Daoy (cell line): ENCODE measurements at regions not wholly inside any gene's neighbourhood (a gene's known extent, or its start where the extent isn't known, plus 50 kb on each side); places are given as distances from the start of the nearest gene placed in this dataset.
A peak's percentile ranks its signal among the peaks of the same experiment; 100 is the strongest.
"Not testable (repeated sequence)": the region's sequence is repeated elsewhere in the genome, so short reads cannot be mapped to it uniquely, and the experiment has no call there.

Experiments used
- DNase-seq: peaks from one replicate; pipeline ENCODE4 v3.0.0-alpha.2; 2015; ENCODE audit warnings: low read depth

DNA sequence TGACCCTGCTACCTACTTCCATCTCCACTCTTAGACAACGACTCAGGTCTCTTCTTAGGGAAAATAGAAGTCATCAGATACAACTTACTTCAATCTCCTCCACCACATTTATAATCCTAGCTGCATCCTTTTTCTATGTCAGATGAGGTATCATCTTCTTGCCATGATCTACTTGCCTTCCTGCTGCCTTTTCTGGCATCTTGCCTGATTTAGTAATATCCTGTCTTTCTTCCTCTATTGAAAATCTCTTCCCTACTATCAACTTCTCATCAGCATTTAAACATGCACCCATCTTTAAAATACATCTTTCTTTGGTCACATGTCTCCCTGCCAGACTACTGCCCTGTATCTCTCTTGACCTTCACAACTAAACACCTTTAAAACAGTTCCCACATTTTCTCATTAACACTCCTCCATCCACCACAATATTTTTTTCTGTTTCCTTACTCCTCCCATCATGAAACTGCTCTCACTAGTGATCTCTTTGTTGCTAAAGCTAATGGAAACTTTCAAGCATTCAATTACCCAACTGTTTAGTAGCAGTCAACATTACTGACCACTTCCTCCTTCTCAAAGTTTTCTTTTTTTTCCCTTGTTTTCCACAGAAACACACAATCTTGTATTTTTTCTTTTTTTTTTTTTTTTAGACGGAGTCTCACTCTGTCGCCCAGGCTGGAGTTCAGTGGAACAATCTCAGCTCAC, 100.8 kb upstream of the CXorf66 start:
- DNase-seq, result no peak

DNA sequence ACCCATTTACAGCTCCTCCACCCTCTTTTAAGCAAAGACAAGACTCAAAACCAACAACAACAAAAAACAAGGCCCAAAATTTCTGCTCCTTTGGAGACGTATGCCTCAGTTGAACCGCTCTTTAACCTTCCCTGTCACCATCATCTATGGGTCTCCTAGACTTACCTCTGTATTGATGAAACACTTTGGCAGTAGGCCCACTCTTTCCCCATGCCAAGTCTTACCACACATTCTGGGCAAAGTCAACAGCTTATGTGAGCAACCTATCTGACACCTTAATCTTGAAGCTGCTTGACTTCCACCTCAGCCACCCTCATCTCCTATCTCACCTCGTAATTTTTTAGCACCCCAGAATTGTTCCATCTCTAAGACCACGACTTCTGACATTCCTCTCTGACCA, 99.7 kb upstream of the CXorf66 start:
- DNase-seq, result no peak

DNA sequence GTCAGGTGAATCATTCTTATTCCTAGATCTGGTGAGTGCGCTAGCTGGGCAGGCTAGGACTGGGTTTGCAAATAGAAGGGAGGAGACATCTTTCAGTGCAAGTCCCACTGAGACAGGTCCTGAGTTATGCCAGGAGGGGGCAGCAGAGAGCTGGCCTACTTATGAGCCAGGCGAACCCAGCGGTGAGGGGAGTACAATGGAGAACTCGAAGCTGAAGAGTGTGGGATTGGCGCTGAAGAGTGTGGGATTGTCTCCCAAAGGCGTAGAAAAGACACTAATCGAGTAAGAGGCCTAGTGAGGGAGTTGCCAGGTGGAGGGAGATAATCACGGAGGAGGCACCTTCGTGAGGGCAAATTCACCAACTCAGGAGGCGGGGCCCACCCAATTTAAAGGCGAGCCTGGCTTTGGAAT, 91.7 kb upstream of the CXorf66 start:
- peak; percentile 68 for DNase-seq

DNA sequence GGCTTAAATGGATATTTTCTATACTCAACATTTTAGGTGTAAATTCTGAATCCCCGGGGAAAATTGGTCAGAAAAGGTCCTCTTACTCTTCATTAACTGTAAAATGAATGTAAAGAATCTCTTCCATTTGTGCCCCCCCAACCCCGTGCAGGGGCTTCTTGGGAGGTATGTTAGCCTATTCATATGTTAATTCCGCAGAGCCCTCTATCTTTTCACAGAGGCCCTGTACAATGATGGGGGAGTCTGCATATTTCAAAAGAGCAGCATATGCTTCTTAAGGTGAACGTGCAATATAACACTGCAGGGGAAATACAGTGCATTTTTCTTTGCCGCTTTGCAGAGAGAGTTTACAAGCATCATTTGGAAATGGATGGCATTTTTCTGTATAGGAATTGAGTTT, 88.5 kb upstream of the CXorf66 start:
- DNase-seq, result no peak

DNA sequence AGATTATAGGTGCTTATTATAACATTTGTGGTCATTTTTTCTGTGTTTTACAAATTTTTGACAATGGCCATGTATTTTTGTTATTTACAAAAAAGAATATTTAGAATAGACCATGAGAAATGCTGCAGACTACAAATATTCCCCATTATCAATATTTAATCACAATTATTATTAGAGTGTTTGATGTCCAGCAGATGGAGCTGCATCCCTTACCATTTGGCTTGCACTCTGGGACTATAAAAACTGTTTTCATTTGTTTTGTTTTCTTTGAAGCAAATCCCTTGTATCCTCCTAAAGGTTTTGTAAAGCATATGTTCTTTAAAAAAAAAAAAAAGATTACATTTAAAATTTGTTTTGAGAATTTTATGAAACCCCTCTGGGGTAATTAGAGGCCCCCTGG, 85.6 kb upstream of the CXorf66 start:
- peak; percentile 6 for DNase-seq

DNA sequence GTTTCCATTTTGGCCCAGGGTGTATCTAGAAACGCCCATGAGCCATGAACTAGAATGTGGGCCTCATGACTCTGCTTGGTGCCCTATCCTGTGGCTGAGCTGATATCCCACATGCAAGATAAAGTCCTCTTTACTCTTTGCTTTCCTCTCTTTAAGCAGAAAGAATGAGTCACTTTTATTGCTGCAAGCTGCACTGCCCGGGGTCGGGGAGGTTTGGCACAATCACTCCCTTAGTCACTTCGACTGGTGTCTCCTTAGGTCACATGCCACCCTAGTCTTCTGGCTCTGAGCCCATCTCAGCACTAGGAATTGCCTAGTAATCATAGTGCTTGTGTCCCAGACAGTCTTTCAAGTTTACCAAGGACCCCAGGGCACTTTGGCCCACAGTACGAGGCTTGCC, 75.1 kb upstream of the CXorf66 start:
- peak; percentile 80 for DNase-seq

DNA sequence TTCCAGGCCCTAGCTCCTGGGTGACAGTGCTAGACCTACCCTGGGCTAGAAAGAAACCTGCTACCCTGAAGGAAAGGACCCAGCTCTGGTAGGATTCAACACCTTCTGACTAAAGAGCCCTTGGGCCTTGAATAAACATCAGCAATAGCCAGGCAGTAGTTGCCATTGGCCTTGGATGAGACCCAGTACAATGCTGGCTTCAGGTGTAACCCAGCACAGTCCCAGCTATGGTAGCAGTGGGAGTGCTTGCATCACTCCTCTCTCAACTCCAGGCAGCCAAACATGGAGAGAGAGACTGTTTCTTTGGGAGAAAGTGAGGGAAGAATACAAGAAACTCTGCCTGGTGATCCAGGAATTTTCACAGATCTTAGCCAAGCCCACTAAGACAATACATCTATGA, 73.5 kb upstream of the CXorf66 start:
- no peak for DNase-seq

DNA sequence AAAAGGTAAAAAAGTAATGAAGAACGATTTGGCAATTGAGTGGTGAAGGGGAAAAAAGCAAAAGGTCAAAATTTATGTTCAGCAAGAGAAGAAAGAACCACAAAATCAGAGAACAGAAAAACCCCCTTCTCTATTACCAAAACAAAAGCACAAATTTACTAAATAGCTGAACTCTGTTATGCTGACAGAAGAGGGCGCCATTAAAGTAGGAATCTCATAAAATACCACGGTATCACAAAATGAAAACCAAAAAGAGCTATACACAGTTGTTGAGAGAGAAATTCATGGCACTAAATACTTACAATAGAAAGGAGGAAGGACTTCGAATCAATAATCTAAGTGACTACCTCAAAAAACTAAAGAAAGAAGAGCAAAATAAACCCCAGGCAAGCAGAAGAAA, 69.6 kb upstream of the CXorf66 start:
- no peak for DNase-seq

DNA sequence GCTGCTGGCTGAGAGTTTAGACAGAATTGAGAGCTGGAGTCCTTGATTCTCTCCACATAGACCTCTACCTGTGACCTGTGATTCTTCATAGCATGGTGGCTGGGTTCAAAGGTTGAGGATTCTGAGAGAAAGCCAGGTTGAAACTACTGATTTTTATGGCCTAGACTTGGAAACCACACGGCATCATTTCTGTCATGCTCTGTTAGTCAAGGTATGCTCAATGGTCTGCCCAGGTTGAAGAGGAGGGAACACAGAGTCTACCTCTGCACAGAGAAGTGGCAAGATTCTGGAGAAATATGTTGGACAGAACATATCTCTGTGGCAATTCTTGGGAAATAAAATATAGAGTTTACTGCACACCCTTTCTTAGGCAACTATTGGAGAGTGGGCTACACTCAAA, 57.2 kb upstream of the CXorf66 start:
- no peak for DNase-seq

DNA sequence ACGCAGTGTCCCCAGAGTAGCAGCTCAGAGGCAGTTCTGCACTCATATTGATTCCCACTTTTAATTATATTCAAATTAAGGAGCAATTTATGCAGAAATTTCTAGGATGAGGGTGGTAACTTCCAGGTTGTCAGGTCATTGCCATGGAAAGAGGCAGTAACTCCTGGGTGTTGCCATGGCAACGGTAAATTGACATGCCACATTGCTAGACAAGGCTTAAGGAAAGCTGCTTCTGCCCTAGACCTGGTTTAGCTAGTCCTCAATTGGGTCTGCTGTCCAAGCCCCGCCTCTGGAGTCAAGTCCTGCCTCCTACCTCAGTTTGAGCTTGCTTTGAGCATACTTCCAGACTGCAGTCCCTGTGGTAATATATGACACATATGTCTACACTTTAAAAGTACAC, 53.8 kb upstream of the CXorf66 start:
- DNase-seq, result not testable (repeated sequence)
